Stimulated activated CD8-positive, alpha-beta memory T cell treated with anti-CD3 and anti-CD28 coated beads, Interleukin-12 subunit alpha, Interleukin-12 subunit beta, amount 100 ng/mL, for 24 hours (primary cell): ENCODE measurements at regions not wholly inside any gene's neighbourhood (a gene's known extent, or its start where the extent isn't known, plus 50 kb on each side); places are given as distances from the start of the nearest gene placed in this dataset.

Experiments used
- DNase-seq: peaks from one replicate; pipeline ENCODE4 v3.0.0-alpha.2; 2020; ENCODE audit errors: extremely low read depth

- no peak for DNase-seq
Observed at GRCh38 chr5:160511280-160511929, 89.8 kb downstream of the PTTG1 start.
